Amniotic epithelial cell (primary cell): ENCODE measurements at regions not wholly inside any gene's neighbourhood (a gene's known extent, or its start where the extent isn't known, plus 50 kb on each side); places are given as distances from the start of the nearest gene placed in this dataset.
A peak's percentile ranks its signal among the peaks of the same experiment; 100 is the strongest.
"Not testable (repeated sequence)": the region's sequence is repeated elsewhere in the genome, so short reads cannot be mapped to it uniquely, and the experiment has no call there.

Source experiments
- DNase-seq: peaks from one replicate; pipeline ENCODE4 v3.0.0-alpha.2; 2010; ENCODE audit warnings: low read depth

- no peak for DNase-seq
Measured at GRCh38 chr1:187894349-187894748, 1065.6 kb downstream of the PLA2G4A start.

GRCh38 chr1:187903223-187903622, 1074.5 kb downstream of the PLA2G4A start:
- no peak for DNase-seq

GRCh38 chr1:187909382-187909781, 1080.6 kb downstream of the PLA2G4A start:
- no peak for DNase-seq

GRCh38 chr1:187911820-187912219, 1083.1 kb downstream of the PLA2G4A start:
- DNase-seq, result no peak

- DNase-seq, result no peak
Measured at GRCh38 chr1:187920976-187921375, 1092.2 kb downstream of the PLA2G4A start.

- DNase-seq, result peak; percentile 18
Measured at GRCh38 chr1:187921426-187921825, 1092.7 kb downstream of the PLA2G4A start.

GRCh38 chr1:187922255-187922654, 1093.5 kb downstream of the PLA2G4A start:
- no peak for DNase-seq

- no peak for DNase-seq
Measured at GRCh38 chr1:187924252-187924651, 1095.5 kb downstream of the PLA2G4A start.

- peak; percentile 56 for DNase-seq
Measured at GRCh38 chr1:187928288-187928687, 1099.5 kb downstream of the PLA2G4A start.

GRCh38 chr1:187928696-187929095, 1099.9 kb downstream of the PLA2G4A start:
- no peak for DNase-seq

GRCh38 chr1:187931776-187932175, 1103.0 kb downstream of the PLA2G4A start:
- DNase-seq, result no peak

GRCh38 chr1:187933562-187934419, 1105.0 kb downstream of the PLA2G4A start:
- no peak for DNase-seq

- DNase-seq, result no peak
Measured at GRCh38 chr1:187936667-187937066, 1107.9 kb downstream of the PLA2G4A start.

- no peak for DNase-seq
Measured at GRCh38 chr1:187938092-187938491, 1109.3 kb downstream of the PLA2G4A start.

- DNase-seq, result peak; percentile 46
Measured at GRCh38 chr1:187942986-187943385, 1114.2 kb downstream of the PLA2G4A start.

- peak; percentile 52 for DNase-seq
Measured at GRCh38 chr1:187943606-187944403, 1115.1 kb downstream of the PLA2G4A start.

- not testable (repeated sequence) for DNase-seq
Measured at GRCh38 chr1:187946661-187947060, 1117.9 kb downstream of the PLA2G4A start.

- DNase-seq, result no peak
Measured at GRCh38 chr1:187947359-187947758, 1118.6 kb downstream of the PLA2G4A start.

- DNase-seq, result no peak
Measured at GRCh38 chr1:187948170-187948794, 1119.5 kb downstream of the PLA2G4A start.

- no peak for DNase-seq
Measured at GRCh38 chr1:187949567-187949966, 1120.8 kb downstream of the PLA2G4A start.

GRCh38 chr1:187951817-187952216, 1123.1 kb downstream of the PLA2G4A start:
- DNase-seq, result no peak

GRCh38 chr1:187952446-187952845, 1123.7 kb downstream of the PLA2G4A start:
- no peak for DNase-seq

GRCh38 chr1:187956975-187957374, 1128.2 kb downstream of the PLA2G4A start:
- peak; percentile 32 for DNase-seq
